ENCODE measurements at regions not wholly inside any gene's neighbourhood (a gene's known extent, or its start where the extent isn't known, plus 50 kb on each side); places are given as distances from the start of the nearest gene placed in this dataset.

DNA sequence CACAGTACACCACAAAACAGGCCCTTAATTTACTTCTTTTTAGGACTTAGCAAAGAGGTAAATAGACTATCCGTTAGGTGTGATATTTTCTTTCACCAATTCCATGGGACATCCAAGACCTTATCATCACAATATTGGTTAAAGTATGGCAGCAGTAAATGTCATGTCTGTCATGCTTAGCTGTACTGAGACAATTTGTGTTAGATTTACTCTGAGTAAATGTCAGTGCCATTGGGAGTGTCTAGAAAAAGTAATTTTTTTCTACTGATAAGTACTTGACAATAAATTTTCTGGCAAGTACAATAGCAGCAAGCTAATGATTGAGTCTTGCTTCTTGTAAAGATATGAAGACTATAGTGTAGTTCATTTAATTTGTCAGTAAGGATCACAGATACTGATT is 756.1 kb downstream of the FAM133A start:
- no peak for DNase-seq (ENCODE audit: low spot score)
- CTCF ChIA-PET: no interaction called here

More for the DNA sequence above, 756.1 kb downstream of the FAM133A start:
- H3K27ac Mint-ChIP-seq: no peak overlapping the region
- no peaks in the 10 kb centered on the region for H3K27me3 Mint-ChIP-seq (ENCODE audit: low read depth)
- TF ChIP-seq FOXK1 (CRISPR knock-in tag; IDR thresholded peaks at IDR 0.05) (no peak), ZNF121 (CRISPR knock-in tag; IDR thresholded peaks at IDR 0.05) (no peak), ZNF416 (CRISPR knock-in tag; IDR thresholded peaks at IDR 0.05) (no peak), ATF1 (CRISPR knock-in tag; IDR thresholded peaks at IDR 0.05) (no peak), KAT7 (CRISPR knock-in tag; IDR thresholded peaks at IDR 0.05; ENCODE audit: borderline replicate concordance) (no peak), NFATC4 (CRISPR knock-in tag; IDR thresholded peaks at IDR 0.05) (no peak), ESRRA (CRISPR knock-in tag; IDR thresholded peaks at IDR 0.05; ENCODE audit: borderline replicate concordance) (no peak), CREB1 (CRISPR knock-in tag; IDR thresholded peaks at IDR 0.05) (no peak), PRRX2 (CRISPR knock-in tag; IDR thresholded peaks at IDR 0.05) (no peak), ETV6 (CRISPR knock-in tag; IDR thresholded peaks at IDR 0.05) (no peak)
- TF ChIP-seq, protein P1, sequence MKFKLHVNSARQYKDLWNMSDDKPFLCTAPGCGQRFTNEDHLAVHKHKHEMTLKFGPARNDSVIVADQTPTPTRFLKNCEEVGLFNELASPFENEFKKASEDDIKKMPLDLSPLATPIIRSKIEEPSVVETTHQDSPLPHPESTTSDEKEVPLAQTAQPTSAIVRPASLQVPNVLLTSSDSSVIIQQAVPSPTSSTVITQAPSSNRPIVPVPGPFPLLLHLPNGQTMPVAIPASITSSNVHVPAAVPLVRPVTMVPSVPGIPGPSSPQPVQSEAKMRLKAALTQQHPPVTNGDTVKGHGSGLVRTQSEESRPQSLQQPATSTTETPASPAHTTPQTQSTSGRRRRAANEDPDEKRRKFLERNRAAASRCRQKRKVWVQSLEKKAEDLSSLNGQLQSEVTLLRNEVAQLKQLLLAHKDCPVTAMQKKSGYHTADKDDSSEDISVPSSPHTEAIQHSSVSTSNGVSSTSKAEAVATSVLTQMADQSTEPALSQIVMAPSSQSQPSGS (CRISPR knock-in tag; IDR thresholded peaks at IDR 0.05; ENCODE audit: borderline replicate concordance, low read depth): no peak
- TF ChIP-seq, protein P2, sequence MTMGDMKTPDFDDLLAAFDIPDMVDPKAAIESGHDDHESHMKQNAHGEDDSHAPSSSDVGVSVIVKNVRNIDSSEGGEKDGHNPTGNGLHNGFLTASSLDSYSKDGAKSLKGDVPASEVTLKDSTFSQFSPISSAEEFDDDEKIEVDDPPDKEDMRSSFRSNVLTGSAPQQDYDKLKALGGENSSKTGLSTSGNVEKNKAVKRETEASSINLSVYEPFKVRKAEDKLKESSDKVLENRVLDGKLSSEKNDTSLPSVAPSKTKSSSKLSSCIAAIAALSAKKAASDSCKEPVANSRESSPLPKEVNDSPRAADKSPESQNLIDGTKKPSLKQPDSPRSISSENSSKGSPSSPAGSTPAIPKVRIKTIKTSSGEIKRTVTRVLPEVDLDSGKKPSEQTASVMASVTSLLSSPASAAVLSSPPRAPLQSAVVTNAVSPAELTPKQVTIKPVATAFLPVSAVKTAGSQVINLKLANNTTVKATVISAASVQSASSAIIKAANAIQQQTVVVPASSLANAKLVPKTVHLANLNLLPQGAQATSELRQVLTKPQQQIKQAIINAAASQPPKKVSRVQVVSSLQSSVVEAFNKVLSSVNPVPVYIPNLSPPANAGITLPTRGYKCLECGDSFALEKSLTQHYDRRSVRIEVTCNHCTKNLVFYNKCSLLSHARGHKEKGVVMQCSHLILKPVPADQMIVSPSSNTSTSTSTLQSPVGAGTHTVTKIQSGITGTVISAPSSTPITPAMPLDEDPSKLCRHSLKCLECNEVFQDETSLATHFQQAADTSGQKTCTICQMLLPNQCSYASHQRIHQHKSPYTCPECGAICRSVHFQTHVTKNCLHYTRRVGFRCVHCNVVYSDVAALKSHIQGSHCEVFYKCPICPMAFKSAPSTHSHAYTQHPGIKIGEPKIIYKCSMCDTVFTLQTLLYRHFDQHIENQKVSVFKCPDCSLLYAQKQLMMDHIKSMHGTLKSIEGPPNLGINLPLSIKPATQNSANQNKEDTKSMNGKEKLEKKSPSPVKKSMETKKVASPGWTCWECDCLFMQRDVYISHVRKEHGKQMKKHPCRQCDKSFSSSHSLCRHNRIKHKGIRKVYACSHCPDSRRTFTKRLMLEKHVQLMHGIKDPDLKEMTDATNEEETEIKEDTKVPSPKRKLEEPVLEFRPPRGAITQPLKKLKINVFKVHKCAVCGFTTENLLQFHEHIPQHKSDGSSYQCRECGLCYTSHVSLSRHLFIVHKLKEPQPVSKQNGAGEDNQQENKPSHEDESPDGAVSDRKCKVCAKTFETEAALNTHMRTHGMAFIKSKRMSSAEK (CRISPR knock-in tag; IDR thresholded peaks at IDR 0.05; ENCODE audit: borderline replicate concordance): no peak
- TF ChIP-seq, protein P3, sequence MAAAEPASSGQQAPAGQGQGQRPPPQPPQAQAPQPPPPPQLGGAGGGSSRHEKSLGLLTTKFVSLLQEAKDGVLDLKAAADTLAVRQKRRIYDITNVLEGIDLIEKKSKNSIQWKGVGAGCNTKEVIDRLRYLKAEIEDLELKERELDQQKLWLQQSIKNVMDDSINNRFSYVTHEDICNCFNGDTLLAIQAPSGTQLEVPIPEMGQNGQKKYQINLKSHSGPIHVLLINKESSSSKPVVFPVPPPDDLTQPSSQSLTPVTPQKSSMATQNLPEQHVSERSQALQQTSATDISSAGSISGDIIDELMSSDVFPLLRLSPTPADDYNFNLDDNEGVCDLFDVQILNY (CRISPR knock-in tag; IDR thresholded peaks at IDR 0.05): no peak
- TF ChIP-seq, protein P4, sequence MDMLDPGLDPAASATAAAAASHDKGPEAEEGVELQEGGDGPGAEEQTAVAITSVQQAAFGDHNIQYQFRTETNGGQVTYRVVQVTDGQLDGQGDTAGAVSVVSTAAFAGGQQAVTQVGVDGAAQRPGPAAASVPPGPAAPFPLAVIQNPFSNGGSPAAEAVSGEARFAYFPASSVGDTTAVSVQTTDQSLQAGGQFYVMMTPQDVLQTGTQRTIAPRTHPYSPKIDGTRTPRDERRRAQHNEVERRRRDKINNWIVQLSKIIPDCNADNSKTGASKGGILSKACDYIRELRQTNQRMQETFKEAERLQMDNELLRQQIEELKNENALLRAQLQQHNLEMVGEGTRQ (CRISPR knock-in tag; IDR thresholded peaks at IDR 0.05): no peak
- TF ChIP-seq, protein P5, sequence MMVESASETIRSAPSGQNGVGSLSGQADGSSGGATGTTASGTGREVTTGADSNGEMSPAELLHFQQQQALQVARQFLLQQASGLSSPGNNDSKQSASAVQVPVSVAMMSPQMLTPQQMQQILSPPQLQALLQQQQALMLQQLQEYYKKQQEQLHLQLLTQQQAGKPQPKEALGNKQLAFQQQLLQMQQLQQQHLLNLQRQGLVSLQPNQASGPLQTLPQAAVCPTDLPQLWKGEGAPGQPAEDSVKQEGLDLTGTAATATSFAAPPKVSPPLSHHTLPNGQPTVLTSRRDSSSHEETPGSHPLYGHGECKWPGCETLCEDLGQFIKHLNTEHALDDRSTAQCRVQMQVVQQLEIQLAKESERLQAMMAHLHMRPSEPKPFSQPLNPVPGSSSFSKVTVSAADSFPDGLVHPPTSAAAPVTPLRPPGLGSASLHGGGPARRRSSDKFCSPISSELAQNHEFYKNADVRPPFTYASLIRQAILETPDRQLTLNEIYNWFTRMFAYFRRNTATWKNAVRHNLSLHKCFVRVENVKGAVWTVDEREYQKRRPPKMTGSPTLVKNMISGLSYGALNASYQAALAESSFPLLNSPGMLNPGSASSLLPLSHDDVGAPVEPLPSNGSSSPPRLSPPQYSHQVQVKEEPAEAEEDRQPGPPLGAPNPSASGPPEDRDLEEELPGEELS (CRISPR knock-in tag; IDR thresholded peaks at IDR 0.05): no peak
- TF ChIP-seq, protein P6, sequence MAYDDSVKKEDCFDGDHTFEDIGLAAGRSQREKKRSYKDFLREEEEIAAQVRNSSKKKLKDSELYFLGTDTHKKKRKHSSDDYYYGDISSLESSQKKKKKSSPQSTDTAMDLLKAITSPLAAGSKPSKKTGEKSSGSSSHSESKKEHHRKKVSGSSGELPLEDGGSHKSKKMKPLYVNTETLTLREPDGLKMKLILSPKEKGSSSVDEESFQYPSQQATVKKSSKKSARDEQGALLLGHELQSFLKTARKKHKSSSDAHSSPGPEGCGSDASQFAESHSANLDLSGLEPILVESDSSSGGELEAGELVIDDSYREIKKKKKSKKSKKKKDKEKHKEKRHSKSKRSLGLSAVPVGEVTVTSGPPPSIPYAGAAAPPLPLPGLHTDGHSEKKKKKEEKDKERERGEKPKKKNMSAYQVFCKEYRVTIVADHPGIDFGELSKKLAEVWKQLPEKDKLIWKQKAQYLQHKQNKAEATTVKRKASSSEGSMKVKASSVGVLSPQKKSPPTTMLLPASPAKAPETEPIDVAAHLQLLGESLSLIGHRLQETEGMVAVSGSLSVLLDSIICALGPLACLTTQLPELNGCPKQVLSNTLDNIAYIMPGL (CRISPR knock-in tag; IDR thresholded peaks at IDR 0.05): no peak
- POLR2A ChIA-PET: no interaction called here
- H3K4me1 Mint-ChIP-seq: no peaks in the 10 kb centered on the region
- peaks cover 1% of the 10 kb centered on the region; the same call in 1 of the 2 replicates for H3K9me3 Mint-ChIP-seq
- no peak overlapping the region for H3K4me3 Mint-ChIP-seq
- no peaks in the 10 kb centered on the region for H3K36me3 Mint-ChIP-seq
- no peak for ATAC-seq

All from WTC11 (cell line).